ENCODE measurements at regions not wholly inside any gene's neighbourhood (a gene's known extent, or its start where the extent isn't known, plus 50 kb on each side); places are given as distances from the start of the nearest gene placed in this dataset.
"Not testable (repeated sequence)": the region's sequence is repeated elsewhere in the genome, so short reads cannot be mapped to it uniquely, and the experiment has no call there.

GRCh38 chr1:223952801-223953200 lies 107.1 kb upstream of the TP53BP2 start:
- TF ChIP-seq EZH2 (IDR thresholded peaks at IDR 0.05; ENCODE audit: borderline replicate concordance, low read depth, low read length, poor library complexity, severe bottlenecking); CTCF (conservative IDR thresholded peaks at IDR 0.05; ENCODE audit: low read depth, low read length): not testable (repeated sequence)
